Ascending aorta (tissue), 2 donors: ENCODE measurements at regions not wholly inside any gene's neighbourhood (a gene's known extent, or its start where the extent isn't known, plus 50 kb on each side); places are given as distances from the start of the nearest gene placed in this dataset.

ENCODE experiments used
- DNase-seq, 2 donors: peaks; one replicate each; pipeline ENCODE4 v3.0.0-alpha.2; 2019; ENCODE audit warnings: low spot score in 2 of 2
- H3K27ac ChIP-seq, 2 donors: fragments of 200-600 bp; sonication (generic); one replicate each; pipeline ENCODE4 v1.5.1; 2016 to 2017; ENCODE audit warnings: mild to moderate bottlenecking in 1 of 2
- H3K27me3 ChIP-seq: fragments of 200-600 bp; sonication (generic); one replicate; pipeline ENCODE4 v1.5.1; 2017
- H3K36me3 ChIP-seq, 2 donors: fragments of 200-600 bp; sonication (generic); one replicate each; pipeline ENCODE4 v1.5.1; 2016
- H3K4me1 ChIP-seq, 2 donors: fragments of 200-600 bp; sonication (generic); one replicate each; pipeline ENCODE4 v1.5.1; 2016 to 2017; ENCODE audit warnings: mild to moderate bottlenecking in 1 of 2
- H3K4me3 ChIP-seq, 2 donors: fragments of 200-600 bp; sonication (generic); one replicate each; pipeline ENCODE4 v1.5.1; 2016 to 2017; ENCODE audit warnings: mild to moderate bottlenecking in 1 of 2
- H3K9me3 ChIP-seq, 2 donors: fragments of 200-600 bp; sonication (generic); one replicate each; pipeline ENCODE4 v1.5.1; 2016
- intact Hi-C: fragments of 100-400 bp; cut with DNase I; formaldehyde crosslinking; loops from one replicate; pipeline ENCODE4 v1.15.1; 2023
- TF ChIP-seq, protein P1 (sequence below), 3 experiments: fragments of 200-600 bp in 2 of 3; fragments of 450-650 bp in 1 of 3; sonication (generic) in 2 of 3; IDR thresholded peaks; one replicate each; pipeline ENCODE4 v1.5.1; 2016 to 2019; ENCODE audit warnings: antibody characterized with exemption in 3 of 3, mild to moderate bottlenecking in 1 of 3, moderate library complexity in 1 of 3

DNA sequence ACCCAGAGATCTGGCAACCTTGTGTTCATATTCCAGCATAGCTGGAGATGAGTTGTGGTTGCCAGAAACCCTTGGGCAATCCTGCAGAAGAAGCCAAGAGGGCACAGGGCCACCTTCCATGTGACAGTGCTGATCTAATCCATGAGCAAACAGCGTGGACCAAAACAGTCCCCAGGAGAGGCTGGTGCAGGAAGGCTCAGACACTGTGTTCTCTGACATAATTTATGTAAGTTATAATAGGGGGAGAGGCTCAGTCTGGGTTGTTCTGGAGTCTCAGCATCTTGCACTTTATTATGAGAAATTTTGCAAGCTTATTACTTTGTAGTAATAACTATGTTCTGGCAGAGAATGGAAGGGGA, 273.9 kb downstream of the HAPSTR1 start:
- Histone ChIP-seq H3K27ac (peak overlapping the region; percentile 54 to 72), H3K36me3 (no peaks in the 10 kb centered on the region), H3K4me3 (no peak overlapping the region), H3K4me1 (peaks cover 7 to 16% of the 10 kb centered on the region in 2 donors), H3K27me3 (no peaks in the 10 kb centered on the region), H3K9me3 (no peaks in the 10 kb centered on the region)
- peak; percentile 66 to 93 for DNase-seq
- TF ChIP-seq, protein P1, sequence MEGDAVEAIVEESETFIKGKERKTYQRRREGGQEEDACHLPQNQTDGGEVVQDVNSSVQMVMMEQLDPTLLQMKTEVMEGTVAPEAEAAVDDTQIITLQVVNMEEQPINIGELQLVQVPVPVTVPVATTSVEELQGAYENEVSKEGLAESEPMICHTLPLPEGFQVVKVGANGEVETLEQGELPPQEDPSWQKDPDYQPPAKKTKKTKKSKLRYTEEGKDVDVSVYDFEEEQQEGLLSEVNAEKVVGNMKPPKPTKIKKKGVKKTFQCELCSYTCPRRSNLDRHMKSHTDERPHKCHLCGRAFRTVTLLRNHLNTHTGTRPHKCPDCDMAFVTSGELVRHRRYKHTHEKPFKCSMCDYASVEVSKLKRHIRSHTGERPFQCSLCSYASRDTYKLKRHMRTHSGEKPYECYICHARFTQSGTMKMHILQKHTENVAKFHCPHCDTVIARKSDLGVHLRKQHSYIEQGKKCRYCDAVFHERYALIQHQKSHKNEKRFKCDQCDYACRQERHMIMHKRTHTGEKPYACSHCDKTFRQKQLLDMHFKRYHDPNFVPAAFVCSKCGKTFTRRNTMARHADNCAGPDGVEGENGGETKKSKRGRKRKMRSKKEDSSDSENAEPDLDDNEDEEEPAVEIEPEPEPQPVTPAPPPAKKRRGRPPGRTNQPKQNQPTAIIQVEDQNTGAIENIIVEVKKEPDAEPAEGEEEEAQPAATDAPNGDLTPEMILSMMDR (IDR thresholded peaks at IDR 0.05), result no peak
- intact Hi-C loops, result loop anchor here (5.0 kb wide), 1 partner anchor 273 kb away; the partner anchor contains the start of gene HAPSTR1

DNA sequence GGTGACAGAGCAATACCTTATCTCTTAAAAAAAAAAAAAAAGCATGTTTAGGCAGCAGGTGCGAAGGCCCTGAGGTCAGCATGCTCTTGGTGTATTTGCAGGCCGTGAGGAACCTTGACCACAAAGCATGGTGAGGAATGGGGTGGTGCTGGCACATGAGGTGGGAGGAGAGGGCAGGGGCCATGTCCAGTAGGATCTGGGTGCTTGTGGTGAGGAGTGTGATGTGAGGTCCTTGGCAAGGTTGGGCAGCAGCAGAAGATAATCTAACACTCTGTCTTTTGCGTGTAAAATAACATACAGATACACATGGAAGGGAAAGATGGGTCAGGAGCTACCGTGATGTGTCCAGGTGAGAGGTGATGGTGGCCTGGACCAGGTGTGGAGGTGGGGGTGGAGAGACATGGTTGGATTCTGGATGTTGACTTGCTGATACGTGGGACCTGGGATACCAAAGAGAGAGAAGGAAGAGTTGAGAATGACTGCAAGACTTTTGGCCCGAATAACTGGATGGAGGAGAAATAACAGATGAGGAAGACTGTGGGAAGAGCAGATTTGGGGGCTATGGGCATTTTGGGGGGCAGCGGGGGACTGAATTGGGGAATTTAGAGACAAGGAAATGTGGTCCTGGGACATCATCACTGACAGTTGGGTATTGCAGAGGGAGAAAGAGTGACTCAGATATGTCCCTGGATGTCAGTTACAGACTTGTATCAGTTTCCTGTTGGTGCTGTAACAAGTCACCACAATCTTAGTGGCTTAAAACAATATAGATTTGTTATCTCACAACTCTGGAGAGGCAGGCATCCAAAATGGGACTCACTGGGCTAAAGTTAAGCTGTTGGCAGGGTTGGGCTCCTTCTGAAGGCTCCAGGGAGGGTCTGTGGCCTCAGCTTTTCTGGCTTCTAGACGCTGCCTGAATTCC, 274.9 kb downstream of the HAPSTR1 start:
- H3K4me1 ChIP-seq, result peaks cover 7 to 16% of the 10 kb centered on the region in 2 donors
- H3K9me3 ChIP-seq, result peaks cover 0 to 2% of the 10 kb centered on the region in 2 donors
- DNase-seq, result no peak
- intact Hi-C loops, result loop anchor here (5.0 kb wide), 1 partner anchor 274 kb away; the partner anchor contains the start of gene HAPSTR1
- TF ChIP-seq, protein P1 (IDR thresholded peaks at IDR 0.05), result no peak
- peak overlapping the region in 1 of 2 donors; percentile 72 for H3K27ac ChIP-seq
- no peaks in the 10 kb centered on the region for H3K36me3 ChIP-seq
- no peaks in the 10 kb centered on the region for H3K27me3 ChIP-seq
- H3K4me3 ChIP-seq, result no peak overlapping the region

DNA sequence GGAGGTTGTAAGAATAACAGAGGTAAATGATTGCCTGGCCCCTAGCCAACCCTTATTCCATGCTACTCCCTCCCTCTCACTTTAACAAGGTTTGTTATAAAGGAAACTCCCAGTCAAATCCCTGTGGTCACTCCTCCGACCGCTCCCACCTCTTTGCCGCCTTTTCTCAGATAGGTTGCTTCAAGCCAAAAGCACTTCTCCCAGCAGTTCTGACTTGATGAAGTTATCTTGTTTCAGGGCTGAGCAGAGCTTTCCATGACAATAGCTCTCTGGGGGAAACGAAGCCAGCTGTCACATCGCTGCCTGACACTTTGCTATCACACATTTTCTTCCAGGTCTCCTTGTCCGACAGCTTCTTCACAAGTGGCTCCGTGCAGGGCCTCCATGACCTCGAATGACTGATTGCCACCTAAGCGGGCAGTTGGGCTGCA, 278.6 kb downstream of the HAPSTR1 start:
- H3K9me3 ChIP-seq, result peaks cover 0 to 2% of the 10 kb centered on the region in 2 donors
- no peak overlapping the region for H3K27ac ChIP-seq
- TF ChIP-seq, protein P1 (IDR thresholded peaks at IDR 0.05), result no peak
- H3K4me3 ChIP-seq, result no peak overlapping the region
- no peaks in the 10 kb centered on the region for H3K27me3 ChIP-seq
- no peaks in the 10 kb centered on the region for H3K36me3 ChIP-seq
- H3K4me1 ChIP-seq, result peaks cover 3 to 9% of the 10 kb centered on the region in 2 donors
- intact Hi-C loops, result no loop called here
- DNase-seq, result no peak

DNA sequence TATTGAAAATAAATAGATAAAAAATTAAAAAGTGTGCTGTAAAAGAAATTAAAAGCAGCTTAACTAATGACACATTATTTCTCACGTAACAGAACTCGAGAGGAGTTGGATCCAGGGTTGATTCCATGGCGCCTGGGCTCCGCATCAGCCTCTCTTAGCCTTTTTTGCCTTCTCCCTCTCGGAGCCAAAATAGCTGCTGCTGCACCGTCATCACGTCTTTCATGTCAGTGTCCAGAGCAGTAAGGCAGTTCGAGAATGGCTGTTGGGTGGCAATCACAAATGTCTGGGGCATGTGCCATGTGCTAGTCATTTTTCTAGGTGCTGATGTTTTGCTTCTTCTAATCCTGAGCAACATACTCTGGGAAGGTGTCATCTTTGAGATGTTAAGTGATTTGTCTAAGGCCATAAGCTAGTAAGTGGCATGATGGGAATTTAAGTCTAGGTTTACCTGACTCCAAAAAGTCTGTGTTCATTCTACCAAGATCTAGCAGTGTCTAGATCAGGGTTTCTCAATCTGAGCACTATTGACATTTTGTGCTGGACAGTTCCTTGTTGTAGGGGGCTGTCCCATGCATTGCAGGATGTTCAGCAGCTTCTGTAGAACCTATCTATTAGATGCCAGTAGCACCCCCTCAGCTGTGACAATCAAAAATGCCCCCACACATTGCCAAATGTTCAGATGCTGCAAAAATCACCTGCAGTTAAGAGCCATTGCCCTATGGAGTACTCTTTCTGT, 280.4 kb downstream of the HAPSTR1 start:
- H3K4me1 ChIP-seq, result no peaks in the 10 kb centered on the region
- no peaks in the 10 kb centered on the region for H3K27me3 ChIP-seq
- no peak overlapping the region for H3K4me3 ChIP-seq
- TF ChIP-seq, protein P1 (IDR thresholded peaks at IDR 0.05), result no peak
- intact Hi-C loops, result no loop called here
- no peak for DNase-seq
- H3K27ac ChIP-seq, result no peak overlapping the region
- H3K36me3 ChIP-seq, result no peaks in the 10 kb centered on the region
- H3K9me3 ChIP-seq, result peaks cover 0 to 2% of the 10 kb centered on the region in 2 donors

DNA sequence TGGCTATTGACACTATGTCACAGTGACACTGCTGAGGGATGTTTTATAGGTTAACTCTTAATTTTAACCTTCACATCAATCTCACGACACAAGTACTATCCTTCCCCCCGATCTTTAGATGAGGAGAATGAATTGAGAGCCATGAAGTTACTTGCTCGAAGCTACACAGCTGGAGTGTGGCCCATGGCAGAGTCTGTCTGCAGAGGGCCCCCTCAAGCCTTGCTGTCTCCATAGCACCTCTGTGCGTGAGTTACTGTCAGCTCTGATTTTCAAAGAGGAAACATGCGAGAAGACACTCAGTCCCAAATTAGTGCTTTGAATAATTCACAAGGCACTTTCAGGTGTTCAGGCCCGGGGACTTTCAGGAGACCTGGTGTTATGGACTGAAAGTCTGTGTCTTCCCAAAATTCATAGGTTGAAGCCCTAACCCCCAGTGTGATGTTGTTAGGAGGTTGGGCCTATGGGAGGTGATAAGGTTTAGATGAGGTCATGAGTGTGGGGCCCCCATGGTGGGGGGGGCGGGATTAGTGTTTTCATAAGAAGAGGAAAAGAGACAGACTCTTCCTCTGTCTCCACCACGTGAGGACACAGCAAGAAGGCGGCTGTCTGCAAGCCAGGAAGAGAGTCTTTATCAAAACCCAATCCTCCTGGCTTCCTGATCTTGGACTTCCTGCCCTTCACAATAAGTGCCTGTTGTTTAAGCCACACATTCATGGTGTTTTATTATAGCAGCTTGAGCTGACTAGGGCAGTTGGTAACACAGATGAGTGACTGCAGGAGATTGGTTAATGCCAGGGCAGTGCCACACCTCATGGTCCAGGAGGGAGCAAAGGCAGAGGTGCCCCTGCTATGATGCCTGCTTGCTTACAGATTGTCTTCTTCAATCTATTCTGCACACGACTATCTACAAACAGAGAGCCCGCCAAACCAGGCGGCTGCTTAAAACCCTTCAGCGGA, 281.8 kb downstream of the HAPSTR1 start:
- H3K36me3 ChIP-seq, result no peaks in the 10 kb centered on the region
- H3K4me3 ChIP-seq, result no peak overlapping the region
- intact Hi-C loops, result no loop called here
- peaks cover 0 to 2% of the 10 kb centered on the region in 2 donors for H3K9me3 ChIP-seq
- DNase-seq, result no peak
- TF ChIP-seq, protein P1 (IDR thresholded peaks at IDR 0.05), result no peak
- no peaks in the 10 kb centered on the region for H3K4me1 ChIP-seq
- no peaks in the 10 kb centered on the region for H3K27me3 ChIP-seq
- no peak overlapping the region for H3K27ac ChIP-seq
